ENCODE measurements at regions not wholly inside any gene's neighbourhood (a gene's known extent, or its start where the extent isn't known, plus 50 kb on each side); places are given as distances from the start of the nearest gene placed in this dataset.
"Not testable (repeated sequence)": the region's sequence is repeated elsewhere in the genome, so short reads cannot be mapped to it uniquely, and the experiment has no call there.

GRCh38 chr18:51522821-51523220 lies 325.3 kb upstream of the MEX3C start:
- no peak for DNase-seq

GRCh38 chr18:51523671-51524070 lies 326.2 kb upstream of the MEX3C start:
- no peak for DNase-seq

GRCh38 chr18:51525453-51526225 lies 328.2 kb upstream of the MEX3C start:
- DNase-seq: no peak

- DNase-seq: no peak
Measured at GRCh38 chr18:51527826-51528225, 330.3 kb upstream of the MEX3C start.

- DNase-seq: no peak
Measured at GRCh38 chr18:51531501-51531900, 334.0 kb upstream of the MEX3C start.

- DNase-seq: no peak
Measured at GRCh38 chr18:51537487-51537886, 340.0 kb upstream of the MEX3C start.

GRCh38 chr18:51540562-51540961 lies 343.1 kb upstream of the MEX3C start:
- DNase-seq: no peak

GRCh38 chr18:51541230-51541629 lies 343.7 kb upstream of the MEX3C start:
- DNase-seq: no peak

GRCh38 chr18:51543658-51544155 lies 346.2 kb upstream of the MEX3C start:
- no peak for DNase-seq

- DNase-seq: no peak
Measured at GRCh38 chr18:51545446-51545845, 348.0 kb upstream of the MEX3C start.

- DNase-seq: no peak
Measured at GRCh38 chr18:51559198-51559901, 361.9 kb upstream of the MEX3C start.

- DNase-seq: no peak
Measured at GRCh38 chr18:51559902-51560287, 362.4 kb upstream of the MEX3C start.

- DNase-seq: no peak
Measured at GRCh38 chr18:51561821-51562220, 364.3 kb upstream of the MEX3C start.

- DNase-seq: no peak
Measured at GRCh38 chr18:51562866-51563265, 365.4 kb upstream of the MEX3C start.

GRCh38 chr18:51563396-51563795 lies 365.9 kb upstream of the MEX3C start:
- no peak for DNase-seq

- no peak for DNase-seq
Measured at GRCh38 chr18:51568151-51568550, 370.7 kb upstream of the MEX3C start.

- DNase-seq: no peak
Measured at GRCh38 chr18:51569153-51569552, 371.7 kb upstream of the MEX3C start.

GRCh38 chr18:51569561-51569960 lies 372.1 kb upstream of the MEX3C start:
- no peak for DNase-seq

- DNase-seq: not testable (repeated sequence)
Measured at GRCh38 chr18:51570071-51570470, 372.6 kb upstream of the MEX3C start.

- DNase-seq: not testable (repeated sequence)
Measured at GRCh38 chr18:51573886-51574285, 376.4 kb upstream of the MEX3C start.

- no peak for DNase-seq
Measured at GRCh38 chr18:51575171-51575570, 377.7 kb upstream of the MEX3C start.

GRCh38 chr18:51578406-51578980 lies 381.0 kb upstream of the MEX3C start:
- no peak for DNase-seq

GRCh38 chr18:51580580-51580979 lies 383.1 kb upstream of the MEX3C start:
- DNase-seq: no peak

Data from right kidney (tissue), 1 donor.